B cell (primary cell): ENCODE measurements at regions not wholly inside any gene's neighbourhood (a gene's known extent, or its start where the extent isn't known, plus 50 kb on each side); places are given as distances from the start of the nearest gene placed in this dataset.

Source experiments
- ATAC-seq: fragments of 200-7000 bp; cut with Tn5 transposase; one replicate; pipeline ENCODE4 v1.10.0; 2021; ENCODE audit warnings: low read depth, mild to moderate bottlenecking, moderate number of reproducible peaks, moderate library complexity
- CTCF ChIA-PET: fragments of 350-600 bp; sonication (Branson Sonifier 250); formaldehyde crosslinking; loops from one replicate; lab custom pipeline; 2021; ENCODE audit warnings: antibody characterized with exemption, inconsistent platforms; lab: Charles Lee
- POLR2A ChIA-PET: fragments of 350-600 bp; sonication (Branson Sonifier 250); formaldehyde crosslinking; loops from one replicate; lab custom pipeline; 2021; ENCODE audit warnings: antibody characterized with exemption; lab: Charles Lee
- DNase-seq: peaks from one replicate; pipeline ENCODE4 v3.0.0; 2013
- H2AFZ ChIP-seq: 2 replicates; pipeline ENCODE4 v1.6.1; 2012; ENCODE audit warnings: mild to moderate bottlenecking, low read depth, low read length; ENCODE audit not compliant: insufficient read depth, poor library complexity, severe bottlenecking
- H3K27ac ChIP-seq, 2 donors: 1 replicate in 1 of 2; 2 replicates in 1 of 2; pipeline ENCODE4 v1.5.1; 2012 to 2013; ENCODE audit warnings: low read length in 2 of 2, mild to moderate bottlenecking in 2 of 2, moderate library complexity in 1 of 2
- H3K27me3 ChIP-seq, 4 experiments: fragments of 200-600 bp in 1 of 4; sonication (generic) in 1 of 4; replicated peaks in 1 of 4; 1 replicate in 2 of 4; 2 replicates in 2 of 4; pipeline versions ENCODE4 v1.6.1 to v1.7.0; 2013 to 2016; ENCODE audit warnings: low read length in 3 of 4, mild to moderate bottlenecking in 2 of 4, mixed read lengths in 1 of 4, moderate library complexity in 1 of 4; ENCODE audit not compliant: insufficient read depth in 4 of 4, control insufficient read depth in 3 of 4; ENCODE audit errors: control extremely low read depth in 1 of 4
- H3K36me3 ChIP-seq, 2 experiments: replicated peaks in 1 of 2; 1 replicate in 1 of 2; 2 replicates in 1 of 2; pipeline versions ENCODE4 v1.6.1 to v1.7.1; 2013; ENCODE audit warnings: low read length in 1 of 2; ENCODE audit not compliant: insufficient read depth in 2 of 2, control insufficient read depth in 1 of 2; ENCODE audit errors: control extremely low read depth in 1 of 2, extremely low read depth in 1 of 2
- H3K4me1 ChIP-seq, 2 donors: fragments of 200-600 bp in 1 of 2; sonication (generic) in 1 of 2; 1 replicate in 1 of 2; 2 replicates in 1 of 2; pipeline versions ENCODE4 v1.5.1 to v1.6.1; 2013 to 2017; ENCODE audit warnings: low read length in 2 of 2; ENCODE audit not compliant: control insufficient read depth in 2 of 2, insufficient read depth in 2 of 2
- H3K4me2 ChIP-seq: replicated peaks from 2 replicates; pipeline ENCODE3; 2012; ENCODE audit warnings: mild to moderate bottlenecking, low read depth, low read length; ENCODE audit not compliant: poor library complexity, severe bottlenecking
- H3K4me3 ChIP-seq, 5 experiments: fragments of 200-600 bp in 1 of 5; sonication (generic) in 1 of 5; 1 replicate in 3 of 5; 2 replicates in 2 of 5; pipeline versions ENCODE4 v1.5.1 to v1.7.0; 2011 to 2016; ENCODE audit warnings: low read length in 4 of 5, mild to moderate bottlenecking in 4 of 5, low read depth in 2 of 5, control low read depth in 1 of 5, moderate library complexity in 1 of 5; ENCODE audit not compliant: insufficient read depth in 1 of 5; ENCODE audit errors: control extremely low read depth in 1 of 5, extremely low read depth in 1 of 5
- H3K79me2 ChIP-seq: fragments of 200-600 bp; sonication (generic); one replicate; pipeline ENCODE4 v1.6.0; 2016; ENCODE audit warnings: low read length; ENCODE audit not compliant: control insufficient read depth, insufficient read depth
- H3K9ac ChIP-seq: fragments of 200-600 bp; sonication (generic); 2 replicates; pipeline ENCODE4 v1.6.1; 2017; ENCODE audit warnings: mild to moderate bottlenecking, low read length, moderate library complexity
- H3K9me3 ChIP-seq, 3 donors: one replicate each; pipeline versions ENCODE4 v1.6.1 to v1.7.1; 2013; ENCODE audit warnings: low read length in 2 of 3; ENCODE audit not compliant: control insufficient read depth in 2 of 3, insufficient read depth in 1 of 3; ENCODE audit errors: control extremely low read depth in 1 of 3
- H4K20me1 ChIP-seq: 2 replicates; pipeline ENCODE4 v1.6.0; 2012; ENCODE audit warnings: mild to moderate bottlenecking, low read length; ENCODE audit not compliant: insufficient read depth, control insufficient read depth, poor library complexity, severe bottlenecking
- H3K27ac Mint-ChIP-seq: one replicate; pipeline ENCODE4 v1.8.0; 2021; ENCODE audit warnings: mixed read lengths
- H3K27me3 Mint-ChIP-seq: one replicate; pipeline ENCODE4 v1.8.0; 2021; ENCODE audit warnings: mixed read lengths
- H3K4me1 Mint-ChIP-seq: one replicate; pipeline ENCODE4 v1.8.0; 2021; ENCODE audit warnings: mixed read lengths
- H3K4me3 Mint-ChIP-seq: one replicate; pipeline ENCODE4 v1.8.0; 2021; ENCODE audit warnings: mixed read lengths
- H3K9me3 Mint-ChIP-seq: one replicate; pipeline ENCODE4 v1.8.0; 2022; ENCODE audit warnings: mixed read lengths; ENCODE audit not compliant: insufficient read depth
- EZH2 ChIP-seq: IDR thresholded peaks from 2 replicates; pipeline ENCODE4 v1.6.1; 2012; ENCODE audit warnings: borderline replicate concordance, low read depth, mild to moderate bottlenecking, moderate library complexity, low read length; ENCODE audit not compliant: insufficient read depth, poor library complexity, severe bottlenecking
- WGBS: methylation state at CpG from one replicate; pipeline ENCODE4 v1.1.5; 2013; ENCODE audit warnings: missing lambda C conversion rate; ENCODE audit not compliant: insufficient coverage; 5-methylcytosine and 5-hydroxymethylcytosine counted together
- intact Hi-C: fragments of 100-400 bp; cut with micrococcal nuclease; formaldehyde crosslinking; loops from one replicate; pipeline ENCODE4 v1.10.0; 2022
- TF ChIP-seq, protein P1 (sequence below): fragments of 200-600 bp; IDR thresholded peaks from one replicate; pipeline ENCODE4 v1.8.0; 2022; ENCODE audit warnings: antibody characterized with exemption, mild to moderate bottlenecking

DNA sequence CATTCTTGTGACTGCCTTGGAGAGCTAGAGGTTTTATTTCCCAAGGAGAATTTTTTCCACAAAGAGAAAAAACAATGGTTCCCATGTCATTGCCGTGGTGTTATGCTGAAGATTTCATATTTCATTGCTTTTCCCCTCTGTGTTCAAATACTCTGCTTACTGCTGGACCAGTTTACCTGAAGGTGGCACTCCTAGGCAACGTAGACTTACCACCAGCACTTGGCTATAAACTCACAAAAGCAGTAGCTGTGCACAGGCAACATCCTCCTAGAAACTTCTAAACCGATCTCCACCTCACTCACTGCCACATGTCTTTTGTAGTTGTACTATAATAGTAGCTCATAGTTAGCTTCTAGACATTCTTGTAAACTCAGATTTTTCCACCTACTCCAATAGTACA is 1319.7 kb upstream of the CRIM1 start:
- Histone ChIP-seq H3K27ac (no peak overlapping the region), H3K9ac (no peak overlapping the region), H4K20me1 (no peaks in the 10 kb centered on the region), H3K4me1 (no peaks in the 10 kb centered on the region), H3K79me2 (no peaks in the 10 kb centered on the region), H2AFZ (no peak overlapping the region), H3K4me3 (no peak overlapping the region), H3K27me3 (no peaks in the 10 kb centered on the region), H3K4me2 (no peak overlapping the region), H3K9me3 (peaks cover 0 to 18% (median 0%) of the 10 kb centered on the region in 3 donors), H3K36me3 (no peaks in the 10 kb centered on the region)
- Mint-ChIP-seq H3K4me3 (no peak overlapping the region), H3K4me1 (no peaks in the 10 kb centered on the region), H3K9me3 (no peaks in the 10 kb centered on the region), H3K27ac (no peak overlapping the region), H3K27me3 (no peaks in the 10 kb centered on the region)
- intact Hi-C loops, result no loop called here
- 67% methylated on average over 1 of the region's 3 CpGs for WGBS
- ATAC-seq, result no peak
- CTCF ChIA-PET, result no interaction called here
- TF ChIP-seq, protein P1, sequence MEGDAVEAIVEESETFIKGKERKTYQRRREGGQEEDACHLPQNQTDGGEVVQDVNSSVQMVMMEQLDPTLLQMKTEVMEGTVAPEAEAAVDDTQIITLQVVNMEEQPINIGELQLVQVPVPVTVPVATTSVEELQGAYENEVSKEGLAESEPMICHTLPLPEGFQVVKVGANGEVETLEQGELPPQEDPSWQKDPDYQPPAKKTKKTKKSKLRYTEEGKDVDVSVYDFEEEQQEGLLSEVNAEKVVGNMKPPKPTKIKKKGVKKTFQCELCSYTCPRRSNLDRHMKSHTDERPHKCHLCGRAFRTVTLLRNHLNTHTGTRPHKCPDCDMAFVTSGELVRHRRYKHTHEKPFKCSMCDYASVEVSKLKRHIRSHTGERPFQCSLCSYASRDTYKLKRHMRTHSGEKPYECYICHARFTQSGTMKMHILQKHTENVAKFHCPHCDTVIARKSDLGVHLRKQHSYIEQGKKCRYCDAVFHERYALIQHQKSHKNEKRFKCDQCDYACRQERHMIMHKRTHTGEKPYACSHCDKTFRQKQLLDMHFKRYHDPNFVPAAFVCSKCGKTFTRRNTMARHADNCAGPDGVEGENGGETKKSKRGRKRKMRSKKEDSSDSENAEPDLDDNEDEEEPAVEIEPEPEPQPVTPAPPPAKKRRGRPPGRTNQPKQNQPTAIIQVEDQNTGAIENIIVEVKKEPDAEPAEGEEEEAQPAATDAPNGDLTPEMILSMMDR, result no peak
- no peak for TF ChIP-seq EZH2
- no peak for DNase-seq
- POLR2A ChIA-PET, result no interaction called here

DNA sequence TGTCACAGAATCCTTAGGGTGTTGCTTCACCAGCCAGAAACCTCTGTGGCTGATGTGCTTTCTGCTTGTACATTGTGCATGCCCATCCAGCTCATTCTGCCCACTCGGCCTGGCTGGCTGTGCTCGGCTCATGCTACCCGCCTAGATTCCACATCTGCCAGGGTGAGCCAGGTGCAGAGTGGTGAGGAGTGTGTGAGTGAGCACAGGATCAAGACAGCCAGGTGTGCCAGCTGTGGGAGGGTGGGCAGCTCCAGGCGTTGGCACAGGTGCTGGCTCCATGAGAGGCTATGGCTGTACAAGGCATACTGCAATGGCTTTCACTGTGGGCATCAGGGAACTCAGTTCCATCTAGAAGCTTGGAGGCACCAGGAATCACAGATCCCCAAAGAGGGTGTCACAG is 1321.8 kb upstream of the CRIM1 start:
- Histone ChIP-seq H4K20me1 (no peaks in the 10 kb centered on the region), H3K27ac (no peak overlapping the region), H3K9me3 (peaks cover 0 to 11% (median 0%) of the 10 kb centered on the region in 3 donors), H3K79me2 (no peaks in the 10 kb centered on the region), H3K4me2 (no peak overlapping the region), H3K4me1 (no peaks in the 10 kb centered on the region), H3K9ac (no peak overlapping the region), H3K27me3 (no peaks in the 10 kb centered on the region), H2AFZ (no peak overlapping the region), H3K4me3 (no peak overlapping the region), H3K36me3 (no peaks in the 10 kb centered on the region)
- TF ChIP-seq EZH2, result no peak
- TF ChIP-seq, protein P1, result no peak
- no peaks in the 10 kb centered on the region for H3K9me3 Mint-ChIP-seq
- H3K4me1 Mint-ChIP-seq, result no peaks in the 10 kb centered on the region
- 94% methylated on average over 4 of the region's 4 CpGs for WGBS
- H3K27me3 Mint-ChIP-seq, result no peaks in the 10 kb centered on the region
- no peak overlapping the region for H3K27ac Mint-ChIP-seq
- no peak for DNase-seq
- no peak for ATAC-seq
- intact Hi-C loops, result no loop called here
- POLR2A ChIA-PET, result no interaction called here
- no peak overlapping the region for H3K4me3 Mint-ChIP-seq
- CTCF ChIA-PET, result no interaction called here
